ENCODE measurements at regions not wholly inside any gene's neighbourhood (a gene's known extent, or its start where the extent isn't known, plus 50 kb on each side); places are given as distances from the start of the nearest gene placed in this dataset.
"Not testable (repeated sequence)": the region's sequence is repeated elsewhere in the genome, so short reads cannot be mapped to it uniquely, and the experiment has no call there.

GRCh38 chr5:2892466-2893000, 141.1 kb upstream of the IRX2 start:
- no peak for DNase-seq (ENCODE audit: low spot score)

GRCh38 chr5:2891781-2892180, 140.3 kb upstream of the IRX2 start:
- no peak for DNase-seq (ENCODE audit: low spot score)

- DNase-seq (ENCODE audit: low spot score): no peak
These were observed 138.5 kb upstream of the IRX2 start for GRCh38 chr5:2890011-2890410.

- no peak for DNase-seq (ENCODE audit: low spot score)
These were observed 137.1 kb upstream of the IRX2 start for GRCh38 chr5:2888520-2889060.

GRCh38 chr5:2887481-2888348, 136.2 kb upstream of the IRX2 start:
- DNase-seq (ENCODE audit: low spot score): no peak

GRCh38 chr5:2886531-2886930, 135.1 kb upstream of the IRX2 start:
- no peak for DNase-seq (ENCODE audit: low spot score)

GRCh38 chr5:2883771-2884170, 132.3 kb upstream of the IRX2 start:
- no peak for DNase-seq (ENCODE audit: low spot score)

GRCh38 chr5:2879701-2880100, 128.2 kb upstream of the IRX2 start:
- DNase-seq (ENCODE audit: low spot score): no peak

- peak; percentile 50 for DNase-seq (ENCODE audit: low spot score)
These were observed 126.0 kb upstream of the IRX2 start for GRCh38 chr5:2877522-2877921.

- no peak for DNase-seq (ENCODE audit: low spot score)
These were observed 124.7 kb upstream of the IRX2 start for GRCh38 chr5:2876183-2876582.

GRCh38 chr5:2874099-2874498, 122.6 kb upstream of the IRX2 start:
- no peak for DNase-seq (ENCODE audit: low spot score)

- no peak for DNase-seq (ENCODE audit: low spot score)
These were observed 121.2 kb upstream of the IRX2 start for GRCh38 chr5:2872676-2873075.

- no peak for DNase-seq (ENCODE audit: low spot score)
These were observed 119.8 kb upstream of the IRX2 start for GRCh38 chr5:2871282-2871681.

- DNase-seq (ENCODE audit: low spot score): no peak
These were observed 118.0 kb upstream of the IRX2 start for GRCh38 chr5:2869471-2869870.

- no peak for DNase-seq (ENCODE audit: low spot score)
These were observed 116.0 kb upstream of the IRX2 start for GRCh38 chr5:2867373-2867933.

GRCh38 chr5:2866662-2867372, 115.3 kb upstream of the IRX2 start:
- no peak for DNase-seq (ENCODE audit: low spot score)

- DNase-seq (ENCODE audit: low spot score): no peak
These were observed 114.4 kb upstream of the IRX2 start for GRCh38 chr5:2865856-2866255.

- no peak for DNase-seq (ENCODE audit: low spot score)
These were observed 113.1 kb upstream of the IRX2 start for GRCh38 chr5:2864515-2865105.

GRCh38 chr5:2863675-2864433, 112.4 kb upstream of the IRX2 start:
- no peak for DNase-seq (ENCODE audit: low spot score)

GRCh38 chr5:2863133-2863532, 111.7 kb upstream of the IRX2 start:
- DNase-seq (ENCODE audit: low spot score): no peak

- not testable (repeated sequence) for DNase-seq (ENCODE audit: low spot score)
These were observed 110.7 kb upstream of the IRX2 start for GRCh38 chr5:2862176-2862575.
